ENCODE measurements at regions not wholly inside any gene's neighbourhood (a gene's known extent, or its start where the extent isn't known, plus 50 kb on each side); places are given as distances from the start of the nearest gene placed in this dataset.

DNA sequence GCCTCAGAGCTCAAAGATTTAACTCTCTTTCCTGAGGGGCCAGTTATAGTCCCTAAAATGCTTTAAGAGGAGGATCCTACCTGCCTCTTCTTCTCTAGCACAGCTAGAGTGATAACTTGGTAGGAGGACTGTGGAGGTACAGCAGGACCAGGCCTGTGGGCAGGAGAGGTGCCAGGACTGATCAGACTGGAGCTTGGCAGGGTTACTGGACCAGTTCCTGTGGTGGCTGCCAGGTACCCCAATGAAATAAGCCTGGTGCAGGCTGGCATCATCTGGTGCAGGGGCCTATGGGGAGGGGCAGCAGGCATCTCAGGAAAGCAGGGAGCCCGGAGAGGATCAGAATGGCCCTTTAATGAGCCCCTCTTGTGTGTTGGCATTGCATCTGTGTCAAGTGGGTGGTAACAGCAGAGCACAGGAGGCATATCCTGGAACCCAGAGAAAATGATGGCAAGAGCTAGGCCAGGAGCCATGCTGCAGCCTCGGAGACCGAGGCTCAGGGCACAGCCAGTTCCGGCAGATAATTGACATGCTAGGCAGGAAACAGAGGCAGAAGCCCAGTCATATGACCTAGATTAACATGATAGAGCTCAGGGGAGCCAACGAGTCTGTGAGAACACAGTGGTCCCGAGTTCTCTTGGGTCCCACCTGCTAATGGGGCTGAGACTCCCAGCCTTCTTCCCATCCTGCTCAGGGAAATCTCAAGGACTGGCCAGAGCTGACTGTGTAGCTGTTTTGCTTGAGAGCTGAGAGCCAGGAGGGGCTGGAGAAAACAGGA, 187.5 kb upstream of the ZBED5 start:
- in situ Hi-C loops (cut with MboI; ENCODE audit: low sequenced_read_pairs), result loop anchor here (25.0 kb wide), 1 partner anchor 742 kb away; no protein-coding TSS in a partner anchor

DNA sequence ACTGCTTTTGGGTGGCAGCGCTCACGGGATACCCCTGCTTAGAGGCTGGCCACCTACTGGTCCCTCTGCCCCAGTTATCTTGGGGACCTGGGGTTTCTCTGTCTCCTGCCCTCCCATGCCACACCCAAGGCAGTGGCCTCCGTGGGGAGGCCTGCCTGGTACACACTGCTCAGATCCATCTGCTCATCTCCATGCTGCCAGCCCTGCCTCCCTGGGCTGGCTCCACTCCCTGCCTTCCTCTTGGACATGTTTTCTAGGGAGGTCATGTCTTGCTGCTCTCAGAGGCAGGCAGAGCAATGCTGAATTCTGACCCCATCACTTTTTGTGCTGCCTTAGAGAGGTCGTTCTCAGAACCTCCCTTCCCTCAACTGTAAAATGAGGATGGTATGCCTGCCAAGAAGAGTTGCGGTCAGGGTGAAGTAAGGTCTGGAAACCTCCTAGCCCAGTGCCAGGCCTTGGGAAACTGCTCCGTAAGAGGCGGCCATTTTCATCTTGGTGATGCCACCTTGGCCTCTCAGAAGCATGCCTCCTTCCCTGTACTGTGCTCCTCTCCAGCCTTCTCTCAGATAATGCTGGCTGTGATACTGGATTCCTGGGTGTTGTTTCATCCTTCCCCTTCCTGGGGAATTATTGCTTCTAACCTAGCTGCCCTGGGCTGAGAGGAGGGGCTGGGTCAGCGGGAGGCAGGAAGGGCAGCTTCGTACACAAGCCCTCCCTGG, 186.4 kb upstream of the ZBED5 start:
- in situ Hi-C loops (cut with MboI; ENCODE audit: low sequenced_read_pairs), result loop anchor here (25.0 kb wide), 1 partner anchor 743 kb away; no protein-coding TSS in a partner anchor

DNA sequence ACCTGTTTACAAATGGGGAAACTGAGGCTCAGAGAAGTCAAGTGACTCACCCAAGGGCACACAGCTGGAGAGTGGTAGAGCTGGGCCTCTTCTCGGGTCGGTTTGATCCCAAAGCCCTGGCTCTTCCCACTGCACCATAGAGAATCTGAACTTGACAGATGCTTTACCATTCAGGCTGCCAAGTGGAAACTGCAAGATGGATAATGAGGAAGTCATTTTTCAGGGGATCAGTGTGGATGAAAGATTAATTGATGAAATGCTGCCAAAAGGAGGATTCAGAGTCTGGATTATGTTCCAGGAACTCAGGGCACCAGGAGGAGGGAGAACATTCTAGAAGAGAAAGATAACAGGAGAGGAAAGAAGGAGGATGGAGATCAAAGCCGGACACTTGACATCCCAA, 185.9 kb upstream of the ZBED5 start:
- in situ Hi-C loops (cut with MboI; ENCODE audit: low sequenced_read_pairs), result loop anchor here (25.0 kb wide), 1 partner anchor 744 kb away; no protein-coding TSS in a partner anchor

DNA sequence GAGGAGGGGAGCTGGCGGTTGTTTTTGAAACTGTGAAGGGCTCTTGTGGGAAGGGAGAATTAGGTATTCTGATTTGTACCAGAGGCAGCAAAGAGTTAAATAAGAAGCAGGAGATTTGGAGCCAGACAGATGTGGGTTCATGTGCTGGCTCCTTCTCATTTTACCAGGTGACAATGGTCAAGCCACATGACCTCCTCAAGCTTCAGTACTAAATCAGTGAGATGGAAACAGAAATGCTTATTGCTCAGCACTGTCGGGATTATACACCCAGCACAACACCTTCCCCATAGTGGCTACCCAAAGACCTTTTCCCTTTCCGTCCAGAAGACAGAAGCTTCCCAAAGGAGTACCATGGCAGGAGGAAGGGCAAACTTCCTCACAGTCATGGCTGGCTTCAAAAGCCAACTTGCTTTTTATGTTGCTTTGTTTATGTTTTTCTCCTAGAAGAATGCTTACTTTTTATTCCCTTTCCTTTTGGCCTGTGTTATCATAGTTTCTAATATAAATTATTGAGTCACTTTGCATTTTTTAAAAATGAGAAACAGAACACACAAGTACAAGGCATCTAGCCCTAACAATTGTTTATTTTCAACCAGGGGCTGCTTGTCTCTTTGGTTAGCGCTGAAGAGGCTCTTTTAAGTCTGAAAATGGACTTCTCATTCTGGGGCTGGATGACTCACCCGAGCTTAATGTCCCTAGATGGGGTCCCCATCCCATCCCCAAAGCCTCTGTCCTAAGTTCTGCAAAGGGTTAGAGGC, 181.5 kb upstream of the ZBED5 start:
- in situ Hi-C loops (cut with MboI; ENCODE audit: low sequenced_read_pairs), result loop anchor here (25.0 kb wide), 1 partner anchor 748 kb away; no protein-coding TSS in a partner anchor

DNA sequence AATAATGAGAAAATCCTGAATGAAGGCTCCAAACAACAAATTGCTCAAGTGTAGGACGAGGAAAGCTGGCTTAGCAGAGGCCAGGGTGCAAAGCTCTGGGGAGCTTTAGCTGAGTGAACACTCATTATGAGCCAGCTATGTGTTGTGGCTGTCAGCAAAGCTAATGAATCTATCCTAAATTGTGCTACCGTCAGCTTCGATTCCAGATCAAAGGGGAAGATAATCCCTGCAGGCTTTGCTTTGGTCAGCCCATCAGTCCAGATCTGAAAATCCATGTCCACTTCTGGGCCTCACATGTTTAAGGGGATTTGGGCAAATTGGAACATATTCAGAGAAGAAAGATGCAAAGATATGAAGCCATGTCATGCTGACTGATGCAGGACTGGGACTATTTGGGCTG, 180.9 kb upstream of the ZBED5 start:
- in situ Hi-C loops (cut with MboI; ENCODE audit: low sequenced_read_pairs), result loop anchor here (25.0 kb wide), 1 partner anchor 749 kb away; no protein-coding TSS in a partner anchor

DNA sequence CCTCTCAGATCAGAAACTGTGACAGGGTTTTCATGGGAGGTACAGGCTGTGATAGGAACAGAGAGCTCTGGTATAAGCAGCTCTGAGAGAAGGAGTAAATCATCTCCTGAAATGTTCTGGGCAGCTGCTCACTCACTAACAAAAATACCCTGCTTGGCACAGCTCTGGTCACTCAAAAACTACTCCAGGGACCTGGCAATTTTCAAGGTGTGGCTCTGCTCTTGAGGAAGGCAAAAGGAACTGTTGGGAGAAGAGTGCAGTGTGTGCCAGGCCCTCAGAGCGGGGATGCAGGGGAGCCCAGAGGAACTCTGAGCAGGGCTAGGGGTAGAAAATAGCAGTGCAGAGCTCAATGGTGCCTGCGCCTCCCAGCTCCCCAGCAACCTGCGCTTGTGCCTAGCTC, 180.5 kb upstream of the ZBED5 start:
- in situ Hi-C loops (cut with MboI; ENCODE audit: low sequenced_read_pairs), result loop anchor here (25.0 kb wide), 1 partner anchor 749 kb away; no protein-coding TSS in a partner anchor

DNA sequence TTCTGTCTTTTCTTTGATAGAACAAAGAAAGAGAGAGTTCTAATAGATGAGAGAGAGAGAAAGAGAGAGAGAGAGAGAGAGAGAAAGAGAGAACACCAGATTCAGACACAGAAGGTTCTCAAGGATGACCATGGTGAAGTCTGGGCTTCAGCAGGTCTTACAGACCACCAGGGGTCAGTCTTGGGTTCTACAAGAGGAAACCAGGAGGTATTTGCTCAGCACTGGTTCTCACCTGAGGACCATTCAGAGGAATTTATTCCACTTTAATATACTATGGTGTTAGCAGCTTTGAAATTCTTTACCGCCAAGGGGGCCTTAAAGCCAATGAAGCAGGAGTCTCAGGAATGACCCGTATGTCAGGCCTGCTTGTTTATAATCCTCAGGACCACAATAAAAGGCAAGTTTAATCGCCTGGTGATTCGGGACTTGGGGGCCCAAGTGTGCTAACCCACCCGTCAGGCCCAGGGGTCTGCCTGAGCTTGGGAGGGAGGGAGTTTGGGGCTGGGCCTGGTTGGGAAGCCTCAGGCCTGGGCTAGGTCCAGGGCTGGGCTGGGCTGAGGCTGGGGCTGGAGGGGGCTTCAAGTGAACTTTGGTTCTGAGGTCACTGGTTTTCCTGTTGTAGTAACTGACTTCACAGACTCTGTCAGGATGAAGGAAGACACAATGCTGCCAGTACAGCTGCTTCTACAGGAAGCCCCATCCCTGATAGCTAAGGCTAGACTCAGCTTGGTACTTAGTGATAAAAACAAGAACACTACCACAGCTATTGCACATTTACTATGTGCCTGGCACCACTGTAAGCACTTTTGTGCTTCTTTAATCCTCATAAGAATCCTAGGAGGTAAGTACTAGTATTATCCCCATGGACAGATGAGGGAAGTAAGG, 179.2 kb upstream of the ZBED5 start:
- in situ Hi-C loops (cut with MboI; ENCODE audit: low sequenced_read_pairs), result loop anchor here (25.0 kb wide), 1 partner anchor 750 kb away; no protein-coding TSS in a partner anchor

DNA sequence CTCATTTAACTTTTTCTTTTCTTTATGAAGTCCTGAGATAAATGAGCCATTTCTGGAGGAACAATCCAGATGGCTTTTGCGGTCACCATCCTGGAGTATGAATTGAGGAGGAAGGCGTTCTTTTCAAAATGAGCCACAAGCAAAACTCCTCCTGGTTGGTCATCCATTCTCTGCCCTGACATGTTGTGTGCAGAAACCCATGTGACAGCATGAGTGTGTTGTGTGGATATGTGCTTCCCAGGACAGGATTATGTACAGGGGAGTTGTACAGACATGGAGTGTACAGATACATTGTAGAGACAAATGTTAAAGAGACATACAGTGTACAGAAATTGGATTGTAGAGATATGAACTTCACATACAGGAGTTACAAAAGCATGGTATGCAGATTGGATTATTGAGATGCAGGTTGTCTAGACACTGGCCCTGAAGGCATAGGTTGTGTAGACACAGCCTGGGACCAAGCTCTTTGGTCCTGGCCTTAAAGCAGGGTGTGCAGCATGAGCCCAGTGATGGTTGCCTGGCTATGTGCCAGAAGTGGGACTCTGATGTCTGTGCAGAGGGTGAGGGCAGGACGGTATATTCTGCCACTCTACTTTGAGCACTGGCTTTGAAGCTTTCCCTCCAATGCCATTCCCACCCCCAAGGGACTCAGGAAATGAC, 178.5 kb upstream of the ZBED5 start:
- in situ Hi-C loops (cut with MboI; ENCODE audit: low sequenced_read_pairs), result loop anchor here (25.0 kb wide), 1 partner anchor 751 kb away; no protein-coding TSS in a partner anchor

DNA sequence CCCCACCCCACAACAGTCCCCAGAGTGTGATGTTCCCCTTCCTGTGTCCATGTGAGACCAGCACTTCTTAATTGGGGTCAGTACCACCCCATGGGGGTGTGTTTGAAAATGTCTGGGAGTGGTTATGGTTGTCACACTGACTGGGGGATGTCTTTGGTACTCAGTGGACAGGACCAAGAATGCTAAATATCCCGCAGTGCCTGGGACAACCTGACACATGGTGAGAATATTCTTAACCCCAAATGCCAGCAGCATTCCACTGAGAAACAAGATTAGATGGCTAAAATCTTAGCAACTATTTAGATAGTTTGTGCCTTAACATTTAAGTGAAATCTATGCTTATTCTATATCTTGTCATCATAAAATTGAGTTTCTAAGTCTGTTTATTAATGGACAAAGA, 177.5 kb upstream of the ZBED5 start:
- in situ Hi-C loops (cut with MboI; ENCODE audit: low sequenced_read_pairs), result loop anchor here (25.0 kb wide), 1 partner anchor 752 kb away; no protein-coding TSS in a partner anchor

DNA sequence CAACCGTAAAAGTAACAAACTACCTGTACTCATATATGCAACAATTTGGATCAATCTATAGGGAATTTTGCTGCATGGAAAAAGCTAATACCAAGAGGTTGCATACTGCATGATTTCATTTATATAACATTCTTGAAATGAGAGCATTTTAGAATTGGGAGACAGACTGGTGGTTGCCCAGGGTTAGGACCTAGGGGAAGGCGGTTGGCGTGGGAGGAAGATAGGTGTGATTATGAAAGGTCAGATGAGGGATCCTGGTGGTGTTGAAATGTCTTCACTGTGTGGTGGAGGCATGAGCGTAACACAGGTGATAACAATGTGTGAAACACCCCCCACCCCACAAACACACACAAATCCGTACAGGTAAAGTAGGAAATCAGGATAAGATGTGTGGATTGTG, 176.6 kb upstream of the ZBED5 start:
- in situ Hi-C loops (cut with MboI; ENCODE audit: low sequenced_read_pairs), result loop anchor here (25.0 kb wide), 1 partner anchor 753 kb away; no protein-coding TSS in a partner anchor

DNA sequence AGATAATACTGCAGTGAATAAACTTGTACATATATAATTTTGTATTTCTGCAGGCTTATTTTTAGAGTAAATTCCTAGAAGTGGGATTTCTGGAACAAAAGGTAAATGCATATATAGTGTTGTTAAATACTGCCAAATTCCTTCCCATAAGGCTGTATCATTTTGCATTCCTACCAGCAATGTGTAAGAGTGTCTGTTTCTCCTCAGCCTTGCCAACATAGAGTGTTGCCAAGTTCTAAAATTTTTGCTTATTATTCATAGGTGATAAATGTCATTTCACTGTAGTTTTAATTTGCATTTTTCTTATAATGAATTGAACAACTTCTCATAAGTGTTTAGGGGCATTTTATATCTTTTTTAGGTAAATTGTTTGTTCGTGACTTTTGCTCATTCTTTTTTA, 174.2 kb upstream of the ZBED5 start:
- in situ Hi-C loops (cut with MboI; ENCODE audit: low sequenced_read_pairs), result loop anchor here (25.0 kb wide), 1 partner anchor 755 kb away; no protein-coding TSS in a partner anchor

DNA sequence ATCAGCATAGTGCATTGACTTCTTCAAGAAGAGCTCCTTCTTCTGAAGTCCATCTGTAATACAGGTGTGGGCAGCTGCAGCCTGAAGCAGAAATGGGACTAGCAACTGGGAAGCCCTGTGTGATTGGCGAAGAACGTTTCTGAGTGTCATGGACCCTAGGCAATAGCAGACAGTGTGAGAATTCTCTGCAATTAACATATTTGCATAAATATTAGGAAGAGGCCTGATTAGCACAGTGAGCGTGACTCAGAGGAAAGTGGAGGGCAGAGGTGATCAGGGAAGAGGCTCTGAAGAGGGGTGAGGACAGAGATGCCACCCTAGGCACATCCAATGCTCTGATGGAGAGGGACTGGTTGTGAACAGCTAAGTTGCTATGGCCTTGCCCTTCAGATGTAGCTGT, 171.2 kb upstream of the ZBED5 start:
- in situ Hi-C loops (cut with MboI; ENCODE audit: low sequenced_read_pairs), result loop anchor here (10.0 to 25.0 kb wide), 3 partner anchors 94 to 758 kb away; no protein-coding TSS in a partner anchor

DNA sequence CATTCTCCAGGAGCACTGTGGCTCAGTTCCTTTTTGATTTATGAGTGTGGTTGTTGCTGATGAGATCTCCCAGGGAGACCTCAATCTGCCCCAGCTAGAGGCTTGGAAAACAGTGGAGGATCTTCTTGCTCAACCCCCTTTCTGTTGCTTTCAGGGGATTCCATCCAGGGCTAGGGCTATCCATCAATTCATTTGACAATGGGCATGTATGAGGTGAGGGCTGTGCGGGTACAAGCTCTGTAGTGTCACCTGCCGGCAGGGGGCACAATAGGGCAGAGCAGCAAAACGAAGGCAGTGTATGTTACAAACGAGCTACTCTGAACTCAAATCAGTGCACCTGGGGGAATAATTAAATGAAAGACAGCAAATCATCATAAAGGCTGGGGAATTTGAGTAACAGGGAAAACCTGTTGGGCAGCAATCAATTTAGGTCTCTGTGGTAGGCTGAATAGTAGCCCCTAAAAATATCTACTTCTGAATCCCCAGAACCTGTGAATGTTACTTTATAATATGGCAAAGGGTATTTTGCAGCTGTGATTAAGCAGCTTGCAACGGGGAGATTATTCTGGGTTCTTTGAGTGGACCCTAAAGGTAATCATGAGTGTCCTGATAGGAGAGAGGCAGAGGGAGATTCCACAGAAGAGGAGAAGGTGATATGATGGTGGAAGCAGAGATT, 170.3 kb upstream of the ZBED5 start:
- in situ Hi-C loops (cut with MboI; ENCODE audit: low sequenced_read_pairs), result loop anchor here (10.0 to 25.0 kb wide), 3 partner anchors 93 to 759 kb away; no protein-coding TSS in a partner anchor

DNA sequence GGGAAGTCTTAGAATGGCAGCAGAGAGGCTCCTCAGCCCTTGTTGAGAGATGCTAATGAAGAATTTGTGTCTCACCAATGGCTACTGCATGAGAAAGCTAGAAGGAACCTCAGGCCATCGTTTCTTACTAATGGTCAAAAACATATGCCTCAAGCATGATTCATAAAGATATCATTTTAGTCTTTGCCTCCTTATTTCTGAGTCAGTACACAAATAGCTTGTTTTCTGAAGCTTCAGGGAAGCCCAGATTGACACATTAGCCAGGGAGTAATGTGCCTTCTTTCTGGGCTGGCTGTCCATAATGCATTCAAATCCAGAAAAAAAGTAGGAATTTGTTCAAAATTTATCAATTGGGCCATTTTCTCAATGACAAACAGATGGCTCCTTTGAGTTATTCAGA, 169.4 kb upstream of the ZBED5 start:
- in situ Hi-C loops (cut with MboI; ENCODE audit: low sequenced_read_pairs), result loop anchor here (10.0 to 25.0 kb wide), 3 partner anchors 92 to 760 kb away; no protein-coding TSS in a partner anchor

DNA sequence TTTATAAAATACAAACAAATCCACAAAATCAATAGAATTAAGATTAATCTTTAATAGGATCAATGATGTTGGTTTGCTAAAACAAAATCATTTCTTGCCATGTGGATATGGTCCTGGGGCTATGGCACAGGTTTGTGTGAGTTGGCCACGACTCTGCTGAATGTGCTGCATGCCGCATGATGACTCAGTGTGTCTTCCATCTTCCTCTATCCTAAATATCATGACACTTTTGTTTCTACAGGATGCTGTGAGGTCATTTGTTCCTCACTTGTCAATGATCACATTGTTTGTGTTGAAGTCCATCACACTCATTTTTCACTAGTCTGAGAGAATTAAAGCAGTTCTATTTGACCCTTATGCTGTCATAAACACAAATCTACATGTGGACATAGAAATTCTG, 167.2 kb upstream of the ZBED5 start:
- in situ Hi-C loops (cut with MboI; ENCODE audit: low sequenced_read_pairs), result loop anchor here (10.0 to 25.0 kb wide), 3 partner anchors 90 to 762 kb away; no protein-coding TSS in a partner anchor

DNA sequence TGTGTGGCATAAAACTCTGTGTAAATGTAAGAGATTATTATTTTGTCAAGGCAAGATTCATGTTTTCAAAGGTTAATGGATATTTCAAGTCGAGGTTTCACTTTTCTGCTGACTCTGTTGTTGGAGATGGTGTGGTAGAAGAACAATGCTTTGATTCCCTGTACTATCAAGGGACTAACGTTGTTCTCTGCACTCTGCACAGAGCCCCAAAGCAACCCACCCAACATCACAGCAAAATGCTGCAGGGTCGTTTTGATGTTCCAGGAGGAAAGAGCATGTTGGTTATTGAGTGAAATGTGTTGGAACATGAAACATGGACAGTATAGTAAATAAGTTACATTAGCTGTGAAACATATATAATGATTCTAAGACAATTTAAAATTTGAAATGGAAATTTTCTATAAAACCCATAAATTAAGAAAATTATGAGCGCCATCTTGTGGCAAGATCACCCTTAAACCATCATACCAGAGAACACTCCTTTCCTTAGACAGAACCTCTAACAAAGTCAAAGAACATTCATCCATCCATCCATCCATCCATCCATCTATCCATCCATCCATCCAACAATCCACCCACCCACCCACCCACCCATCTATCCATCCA, 164.4 kb upstream of the ZBED5 start:
- in situ Hi-C loops (cut with MboI; ENCODE audit: low sequenced_read_pairs), result loop anchor here (10.0 kb wide), 2 partner anchors 87 to 227 kb away; no protein-coding TSS in a partner anchor

DNA sequence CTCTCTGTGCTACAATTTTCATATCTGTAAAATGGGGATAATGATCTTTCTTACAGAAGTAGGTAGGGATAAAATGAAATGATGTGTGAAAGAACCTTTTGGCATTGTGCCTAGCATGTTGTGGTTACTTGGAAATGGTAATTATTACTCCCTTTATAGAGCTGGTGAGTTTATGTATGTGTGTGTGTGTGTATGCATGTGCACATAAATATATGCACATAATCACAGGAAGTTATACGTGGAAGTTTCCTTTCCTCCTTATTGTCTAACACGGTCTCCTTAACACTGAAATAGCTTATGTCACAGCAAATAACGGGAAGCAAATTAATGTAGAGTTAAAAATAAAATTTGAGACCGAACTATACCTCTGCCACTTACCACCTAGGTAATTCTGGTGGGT, 163.7 kb upstream of the ZBED5 start:
- in situ Hi-C loops (cut with MboI; ENCODE audit: low sequenced_read_pairs), result loop anchor here (10.0 kb wide), 2 partner anchors 87 to 227 kb away; no protein-coding TSS in a partner anchor

DNA sequence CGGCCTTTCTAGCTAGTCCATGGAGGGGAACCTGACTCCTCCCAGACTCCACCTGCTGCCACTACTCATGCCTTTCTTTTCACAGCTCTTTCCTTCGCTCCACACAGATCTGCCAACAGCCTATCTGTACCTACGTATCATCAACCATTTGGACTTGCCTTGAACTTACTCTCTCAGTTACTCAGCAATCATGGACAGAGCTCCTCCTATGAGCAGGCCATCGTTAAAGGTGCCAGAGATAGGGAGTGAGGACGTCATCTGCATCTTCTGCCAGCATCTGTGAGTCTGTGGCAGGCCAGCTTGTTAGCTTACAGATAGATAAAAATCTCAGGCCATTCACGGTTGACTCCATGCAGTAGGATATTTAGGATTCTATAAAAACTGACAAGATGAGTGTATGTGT, 162.9 kb upstream of the ZBED5 start:
- in situ Hi-C loops (cut with MboI; ENCODE audit: low sequenced_read_pairs), result loop anchor here (10.0 kb wide), 2 partner anchors 86 to 226 kb away; no protein-coding TSS in a partner anchor
